ELR (cell line): ENCODE measurements at regions not wholly inside any gene's neighbourhood (a gene's known extent, or its start where the extent isn't known, plus 50 kb on each side); places are given as distances from the start of the nearest gene placed in this dataset.
A peak's percentile ranks its signal among the peaks of the same experiment; 100 is the strongest.
"Not testable (repeated sequence)": the region's sequence is repeated elsewhere in the genome, so short reads cannot be mapped to it uniquely, and the experiment has no call there.

Source experiments
- DNase-seq: peaks from one replicate; pipeline ENCODE4 v3.0.0-alpha.2; 2015; ENCODE audit warnings: low read depth

DNA sequence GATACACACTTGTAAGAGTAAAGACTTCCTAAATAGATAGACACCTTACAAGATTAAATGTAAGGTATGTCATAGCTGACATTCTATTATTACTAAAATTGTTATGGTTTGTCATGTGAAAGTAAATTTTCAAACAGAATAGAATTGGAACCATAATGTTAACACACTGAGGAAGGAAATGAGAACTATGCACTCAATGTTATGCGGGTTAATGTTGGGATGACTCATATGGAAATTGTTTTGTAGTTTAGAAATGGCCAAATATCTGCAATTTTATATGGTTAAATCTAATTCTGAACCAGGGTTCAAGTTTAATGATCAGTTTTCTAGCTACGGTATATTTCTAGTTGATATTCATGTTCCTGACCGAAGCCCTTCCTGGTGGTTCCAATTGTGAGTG, 214.2 kb upstream of the ADO start:
- peak; percentile 35 for DNase-seq

DNA sequence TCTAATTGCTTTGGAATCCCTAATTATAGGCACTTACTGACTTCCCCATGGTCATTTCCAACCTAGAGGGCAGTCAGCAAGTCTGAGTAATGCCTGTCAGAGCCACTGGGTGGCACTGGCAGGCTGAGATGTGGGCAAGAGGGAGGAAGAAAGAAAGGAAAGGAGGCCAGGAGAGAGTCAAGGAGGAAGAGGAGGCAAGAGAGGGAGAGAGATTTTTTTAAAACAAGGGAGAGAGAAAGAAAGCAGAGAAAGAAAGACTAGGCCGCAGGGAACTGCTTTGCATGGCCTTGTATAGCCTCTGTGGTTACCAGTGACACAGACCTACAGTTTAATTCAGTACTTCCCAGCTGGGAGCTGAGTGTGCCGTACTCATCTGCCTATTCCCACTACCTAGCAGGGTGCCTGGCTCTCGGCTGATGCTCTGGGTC, 210.4 kb upstream of the ADO start:
- peak; percentile 65 for DNase-seq

DNA sequence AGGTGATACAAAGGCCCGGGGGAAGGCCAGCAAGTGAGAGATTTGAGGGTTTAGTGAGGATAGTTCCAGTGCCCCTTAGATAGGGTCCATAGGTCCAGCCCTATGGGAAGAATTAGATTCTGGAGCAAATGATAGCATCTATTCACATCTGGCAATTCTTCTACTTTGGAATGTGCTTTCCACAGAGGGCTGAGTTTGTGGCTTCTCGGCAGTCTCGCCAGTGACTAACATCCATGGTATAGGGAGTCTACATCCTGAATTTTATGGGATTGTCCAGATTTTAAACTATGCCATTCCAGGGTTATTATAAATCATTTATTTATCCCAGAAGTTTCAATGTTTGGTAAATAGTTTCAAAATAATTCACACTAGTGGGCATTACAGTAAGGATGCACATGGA, 207.3 kb upstream of the ADO start:
- DNase-seq = peak; percentile 72

DNA sequence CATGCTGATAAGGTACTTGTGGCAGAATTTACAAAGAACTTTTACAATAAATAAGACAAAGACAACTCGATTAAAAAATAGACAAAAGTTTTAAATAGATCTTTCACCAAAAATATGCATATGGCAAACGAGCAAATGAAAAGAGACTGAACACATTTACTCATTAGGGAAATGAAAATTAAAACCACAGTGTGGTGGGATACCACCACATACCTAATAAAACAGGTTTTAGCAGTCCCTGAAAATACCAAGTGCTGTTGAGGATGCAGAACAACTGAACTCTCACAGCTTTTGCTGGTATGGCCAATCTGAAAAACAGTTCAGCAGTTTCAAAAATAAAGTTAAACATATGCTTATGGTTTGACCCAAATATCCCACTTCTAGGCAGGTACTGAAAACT, 205.4 kb upstream of the ADO start:
- no peak for DNase-seq

DNA sequence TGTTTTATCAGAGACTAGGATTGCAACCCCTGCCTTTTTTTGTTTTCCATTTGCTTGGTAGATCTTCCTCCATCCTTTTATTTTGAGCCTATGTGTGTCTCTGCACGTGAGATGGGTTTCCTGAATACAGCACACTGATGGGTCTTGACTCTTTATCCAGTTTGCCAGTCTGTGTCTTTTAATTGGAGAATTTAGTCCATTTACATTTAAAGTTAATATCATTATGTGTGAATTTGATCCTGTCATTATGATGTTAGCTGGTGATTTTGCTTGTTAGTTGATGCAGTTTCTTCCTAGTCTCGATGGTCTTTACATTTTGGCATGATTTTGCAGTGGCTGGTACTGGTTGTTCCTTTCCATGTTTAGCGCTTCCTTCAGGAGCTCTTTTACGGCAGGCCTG, 198.0 kb upstream of the ADO start:
- DNase-seq = not testable (repeated sequence)

DNA sequence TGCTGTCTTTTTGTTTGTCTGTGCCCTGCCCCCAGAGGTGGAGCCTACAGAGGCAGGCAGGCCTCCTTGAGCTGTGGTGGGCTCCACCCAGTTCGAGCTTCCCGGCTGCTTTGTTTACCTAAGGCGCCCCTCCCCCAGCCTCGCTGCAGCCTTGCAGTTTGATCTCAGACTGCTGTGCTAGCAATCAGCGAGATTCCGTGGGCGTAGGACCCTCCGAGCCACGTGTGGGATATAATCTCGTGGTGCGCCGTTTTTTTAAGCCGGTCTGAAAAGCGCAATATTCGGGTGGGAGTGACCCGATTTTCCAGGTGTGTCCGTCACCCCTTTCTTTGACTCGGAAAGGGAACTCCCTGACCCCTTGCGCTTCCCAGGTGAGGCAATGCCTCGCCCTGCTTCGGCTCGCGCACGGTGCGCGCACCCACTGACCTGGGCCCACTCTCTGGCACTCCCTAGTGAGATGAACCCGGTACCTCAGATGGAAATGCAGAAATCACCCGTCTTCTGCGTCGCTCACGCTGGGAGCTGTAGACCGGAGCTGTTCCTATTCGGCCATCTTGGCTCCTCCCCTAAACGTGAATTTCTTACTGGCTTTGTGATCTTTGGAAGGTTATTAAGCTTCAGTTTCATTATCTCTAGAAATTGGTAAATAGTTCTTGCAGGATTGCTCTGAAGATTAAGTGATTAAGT, 196.2 kb upstream of the ADO start:
- not testable (repeated sequence) for DNase-seq

DNA sequence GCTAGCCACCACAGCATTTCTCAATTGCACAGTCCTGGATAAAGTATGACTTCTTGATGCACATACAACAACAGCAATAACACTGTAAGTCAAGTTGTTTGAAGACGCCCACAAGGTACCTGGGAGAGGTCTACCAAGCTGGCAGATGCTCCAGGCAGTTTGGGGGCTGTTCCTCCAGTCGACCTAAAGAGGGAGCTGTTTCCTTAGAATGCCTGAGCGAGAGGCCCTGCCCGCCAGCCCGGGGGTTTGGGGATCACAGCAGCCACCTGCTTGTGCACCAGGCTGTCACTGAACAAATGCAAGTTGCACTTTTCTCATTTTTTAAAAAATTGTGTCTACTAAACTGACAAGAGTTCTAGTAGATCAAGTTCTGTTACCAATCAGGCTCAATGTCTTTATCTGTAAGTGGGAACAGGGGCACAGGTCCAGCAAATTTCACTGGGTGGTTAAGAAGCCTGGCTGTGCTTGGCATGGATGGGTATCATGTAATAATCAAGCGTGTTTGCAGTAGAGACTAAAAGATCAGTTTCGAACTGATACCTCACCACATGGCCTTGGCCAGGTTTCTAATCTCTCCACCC, 193.8 kb upstream of the ADO start:
- peak; percentile 62 for DNase-seq

DNA sequence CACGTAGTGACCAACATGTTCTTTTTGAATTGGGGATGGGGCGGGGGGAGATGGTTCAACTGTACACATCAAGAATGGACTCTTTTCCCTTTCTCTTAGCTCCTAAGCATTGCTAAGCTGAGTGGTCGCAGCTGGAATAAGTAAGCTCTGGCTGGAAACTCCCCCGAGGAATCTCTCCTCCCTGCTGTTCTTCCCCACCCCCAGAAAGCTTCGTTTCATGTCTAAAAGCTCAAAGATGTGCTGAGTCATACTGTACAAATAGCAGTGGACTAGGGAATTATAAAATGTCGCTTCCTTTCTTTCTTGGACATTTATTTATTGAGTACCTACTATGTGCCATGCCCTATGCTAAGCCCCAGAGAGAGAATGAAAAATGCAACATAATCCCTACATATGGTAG, 191.1 kb upstream of the ADO start:
- DNase-seq = no peak

DNA sequence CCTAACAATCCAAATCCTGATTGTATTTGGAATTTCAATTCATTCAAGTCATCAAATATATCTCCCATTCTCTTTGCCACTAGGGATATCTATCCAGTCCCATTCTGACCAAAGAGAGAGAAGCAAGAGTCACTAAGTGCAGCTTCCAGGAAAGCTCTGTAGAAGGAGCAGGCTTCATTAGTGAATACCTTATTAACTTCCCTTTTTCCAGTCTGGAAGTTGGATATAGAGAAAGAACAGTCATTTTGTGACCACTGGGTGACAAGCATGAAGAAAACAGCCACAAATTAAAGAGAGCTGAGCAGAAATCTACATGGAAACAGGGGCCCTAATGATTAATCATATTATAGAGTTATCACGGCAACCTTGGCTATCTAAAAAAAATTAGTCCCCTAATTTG, 190.7 kb upstream of the ADO start:
- no peak for DNase-seq

DNA sequence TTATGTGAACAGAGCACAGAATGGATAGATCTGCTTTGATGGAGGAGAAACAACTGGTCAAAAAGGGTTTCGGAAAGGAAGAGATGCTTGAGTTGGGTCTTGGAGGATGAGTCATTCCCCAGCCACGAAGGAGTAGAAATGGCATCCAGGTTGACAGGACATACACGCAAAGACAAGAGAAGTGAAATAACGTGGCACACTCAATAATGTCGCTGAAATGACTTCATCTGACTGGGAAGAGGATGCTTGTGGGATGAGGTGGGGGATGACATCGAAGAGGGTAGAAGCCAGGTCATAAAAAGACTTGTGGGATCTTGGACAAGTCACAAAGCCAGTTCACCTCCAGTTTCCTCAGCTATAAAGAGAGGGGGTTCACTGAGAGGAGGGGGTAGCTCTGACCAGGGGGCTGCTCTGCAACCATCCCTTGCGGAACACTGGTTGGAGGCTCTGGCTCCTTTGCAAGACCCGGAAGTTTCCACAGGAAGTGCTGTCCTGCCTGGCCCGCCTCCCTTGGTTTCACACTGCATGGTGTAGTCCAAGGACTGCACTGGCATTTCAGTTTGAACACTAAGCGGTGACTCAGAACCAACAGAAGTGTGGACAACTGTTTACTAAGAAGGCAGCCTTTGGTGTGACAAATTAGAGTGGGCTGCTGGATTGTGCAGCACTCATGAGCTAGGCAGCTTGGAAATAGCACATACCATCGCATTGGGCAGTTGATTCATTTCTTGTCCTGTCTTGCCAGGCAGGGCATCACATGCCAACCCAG, 189.9 kb upstream of the ADO start:
- peak; percentile 71 for DNase-seq

DNA sequence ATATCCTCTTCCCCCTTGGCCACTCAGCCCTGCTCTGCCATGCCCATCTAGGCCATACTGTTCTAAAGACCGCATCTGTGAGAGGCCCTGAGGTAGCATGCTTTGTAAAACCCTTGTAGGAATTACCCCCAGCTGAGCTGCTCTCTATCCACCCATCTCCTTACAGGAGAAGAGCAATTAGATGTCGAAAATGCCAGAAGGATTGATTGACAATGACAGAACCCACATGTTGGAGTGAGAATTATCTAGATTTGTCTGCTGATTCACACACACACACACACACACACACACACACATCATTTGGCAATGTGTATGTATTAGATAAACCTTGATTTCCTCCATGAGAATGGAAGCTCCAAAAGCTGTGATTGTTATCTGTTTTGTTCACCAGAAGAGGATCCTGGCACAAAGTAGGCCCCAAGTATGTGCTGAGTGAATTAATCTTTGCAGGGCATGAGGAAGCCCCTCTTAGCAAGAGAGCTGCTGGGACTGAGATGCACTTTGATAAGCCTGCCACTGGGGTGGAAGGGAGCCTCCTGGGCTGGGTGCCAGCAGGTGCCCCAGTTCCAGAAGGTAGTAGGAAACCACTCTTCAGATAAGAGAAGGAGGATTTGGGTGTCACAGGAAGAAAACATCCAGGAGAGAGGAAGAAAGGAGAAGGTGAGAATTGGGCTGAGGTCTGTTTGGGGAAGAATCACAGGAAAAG, 187.5 kb upstream of the ADO start:
- DNase-seq = no peak

DNA sequence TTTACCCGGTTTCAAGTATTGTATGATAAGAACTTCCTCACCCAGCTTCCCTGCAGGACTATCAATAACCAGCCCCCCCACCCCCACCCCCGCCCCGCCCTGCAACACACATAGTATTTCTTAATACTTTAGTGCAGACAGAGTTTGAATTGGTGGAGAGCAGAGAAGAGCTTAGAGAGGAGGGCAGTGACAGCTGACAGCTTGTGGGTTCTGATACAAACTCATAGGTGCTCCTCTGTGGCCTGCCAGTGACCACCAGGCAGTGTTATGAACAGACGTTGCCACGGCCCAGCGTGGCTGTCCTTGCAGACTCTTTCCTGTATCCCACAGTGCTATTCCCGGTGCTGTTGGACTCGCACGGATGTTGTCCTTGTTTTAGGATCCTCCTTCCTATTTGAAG, 186.9 kb upstream of the ADO start:
- DNase-seq = no peak

DNA sequence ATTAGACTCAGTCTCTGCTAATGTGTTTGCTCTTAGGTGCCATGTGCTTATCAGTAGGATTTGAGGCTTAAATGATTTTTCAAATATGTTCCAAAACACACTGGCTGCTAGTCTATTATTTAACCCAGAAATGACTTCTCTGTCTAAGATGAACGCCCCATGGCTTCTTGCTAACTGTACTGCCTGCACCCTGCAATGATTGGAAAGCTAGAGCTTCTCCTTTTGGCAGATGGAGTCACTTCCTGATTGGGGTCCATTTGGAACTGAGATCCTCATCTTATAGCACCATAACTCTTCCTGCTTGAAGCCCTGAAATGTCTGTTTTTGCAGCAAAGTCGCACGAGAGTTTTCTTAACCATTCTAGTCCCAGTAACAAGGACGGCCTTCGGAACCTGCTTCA, 186.5 kb upstream of the ADO start:
- no peak for DNase-seq

DNA sequence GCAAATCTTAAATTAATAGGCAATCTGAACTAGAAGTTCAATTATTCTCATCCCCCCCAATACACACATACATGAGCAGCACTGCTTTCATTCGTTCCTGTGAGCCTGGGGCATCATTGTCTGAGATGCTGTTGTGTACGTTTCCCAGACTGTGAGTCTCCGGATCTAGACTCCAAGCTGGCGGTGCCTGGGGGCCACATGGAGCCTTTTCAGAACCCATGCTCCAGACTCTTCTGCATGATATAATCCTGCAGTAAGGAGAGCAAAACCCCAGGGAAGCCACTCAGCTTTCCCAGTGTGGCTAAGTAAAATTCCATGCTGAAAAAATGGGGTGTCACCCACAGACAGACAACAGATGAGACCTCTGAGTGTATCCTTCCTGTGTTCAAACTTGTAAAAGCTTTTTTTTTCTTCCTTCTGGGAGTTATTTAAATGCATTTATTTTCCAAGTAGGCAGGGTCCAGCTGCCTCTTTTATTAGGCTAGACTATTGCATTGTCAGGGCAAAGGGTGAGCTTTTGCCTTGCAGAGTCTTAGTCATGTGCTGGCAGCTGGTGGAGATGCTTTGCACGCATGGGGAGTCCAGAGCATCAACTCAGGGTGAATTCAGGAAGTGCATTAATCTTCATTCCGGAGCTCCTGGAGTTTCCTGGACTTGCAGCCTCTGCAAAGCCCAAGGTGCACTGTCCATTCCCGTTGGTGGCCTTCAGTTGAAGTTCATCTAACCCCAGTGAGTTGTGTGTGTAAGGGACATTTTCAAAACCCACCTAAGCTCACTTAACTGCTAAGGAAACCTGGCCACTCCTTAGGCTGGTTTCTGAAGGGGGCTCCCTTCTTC, 185.7 kb upstream of the ADO start:
- DNase-seq = peak; percentile 81

DNA sequence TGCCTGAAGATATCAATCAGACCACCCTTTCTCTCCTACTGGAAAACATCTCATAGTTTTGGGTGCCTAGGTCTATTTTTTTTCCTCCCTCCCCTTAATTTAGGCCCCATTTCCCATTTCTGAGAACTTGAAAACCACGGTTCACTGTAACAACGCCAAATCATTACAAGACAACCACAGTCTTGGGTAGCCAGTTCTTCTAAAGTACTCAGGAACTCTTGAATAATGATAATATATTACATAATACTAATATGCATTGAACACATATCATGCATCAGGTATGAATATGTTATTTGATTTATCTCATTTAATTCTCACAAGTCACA, 185.1 kb upstream of the ADO start:
- DNase-seq = no peak

DNA sequence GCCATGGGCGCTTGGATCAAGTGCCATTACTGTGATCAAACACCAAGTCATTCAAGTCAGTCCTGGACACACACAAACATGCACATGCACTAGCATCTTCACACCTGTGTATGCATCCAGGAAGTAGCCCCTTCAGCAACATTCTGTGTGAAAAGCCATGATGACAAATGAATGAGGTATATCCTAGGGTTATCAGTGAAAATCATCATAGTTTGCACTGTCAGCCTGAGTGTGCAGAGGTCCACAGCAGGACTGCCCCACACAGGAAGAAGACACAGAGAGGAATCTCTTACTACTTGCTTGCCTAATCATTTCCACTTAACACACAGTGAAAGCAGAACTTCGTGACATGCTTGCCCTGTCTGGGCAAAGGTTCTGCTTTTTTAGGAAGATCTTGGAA, 184.0 kb upstream of the ADO start:
- no peak for DNase-seq

DNA sequence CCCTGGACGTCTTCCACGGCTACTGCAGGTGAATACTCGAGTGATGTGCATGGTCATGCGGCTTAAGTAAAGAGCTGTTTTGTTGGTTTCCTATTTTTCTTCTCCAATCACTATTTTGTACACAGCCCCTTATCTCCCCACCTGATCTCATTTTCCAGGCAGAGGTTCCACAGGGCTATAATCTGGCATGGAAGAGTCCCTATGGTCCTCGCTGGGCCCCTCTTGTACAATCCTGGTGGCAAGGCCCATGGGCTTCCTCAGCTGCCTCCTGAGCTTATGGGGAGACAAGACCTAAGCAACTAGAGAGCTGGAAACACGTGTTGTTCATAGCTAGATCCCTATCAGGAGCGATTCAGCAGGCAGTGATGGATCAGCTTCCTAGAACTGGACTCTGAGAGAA, 181.3 kb upstream of the ADO start:
- DNase-seq = no peak

DNA sequence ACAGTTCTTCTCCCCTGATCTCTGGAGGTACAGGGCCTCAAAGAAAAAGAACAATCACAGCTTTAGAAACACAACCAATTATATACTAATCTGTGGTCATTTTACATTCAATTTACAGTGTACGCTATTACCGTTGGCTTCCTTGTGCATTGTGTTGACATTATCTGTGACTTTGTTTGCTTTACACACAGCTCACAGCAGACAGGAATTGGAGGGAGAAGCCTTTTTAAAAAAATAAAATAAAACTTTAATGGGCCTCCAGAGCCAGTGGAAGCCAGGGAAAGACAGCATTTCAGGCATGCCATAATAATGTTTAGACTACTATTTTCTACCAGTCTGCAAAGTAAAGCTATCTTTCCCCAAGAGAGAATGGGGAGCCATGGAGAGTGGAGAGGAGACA, 179.0 kb upstream of the ADO start:
- no peak for DNase-seq

DNA sequence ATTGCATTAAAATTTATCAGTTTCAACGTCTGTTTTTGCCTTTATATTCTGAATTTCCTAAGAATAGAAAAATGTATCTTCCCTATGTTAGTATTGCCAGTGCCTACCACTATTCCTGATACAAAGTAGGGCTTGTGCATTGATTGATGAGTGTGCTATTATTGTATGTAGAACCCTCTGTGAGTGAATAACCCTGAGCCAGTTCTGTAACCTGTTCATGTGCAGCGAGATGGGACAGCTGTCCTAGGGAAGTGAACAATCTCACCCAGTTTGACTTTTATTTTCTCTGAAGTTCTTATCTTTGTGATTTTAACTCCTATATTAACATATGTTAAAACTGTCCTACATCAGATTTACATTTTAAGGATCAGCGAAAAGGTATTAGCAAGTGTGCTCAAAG, 178.4 kb upstream of the ADO start:
- no peak for DNase-seq

DNA sequence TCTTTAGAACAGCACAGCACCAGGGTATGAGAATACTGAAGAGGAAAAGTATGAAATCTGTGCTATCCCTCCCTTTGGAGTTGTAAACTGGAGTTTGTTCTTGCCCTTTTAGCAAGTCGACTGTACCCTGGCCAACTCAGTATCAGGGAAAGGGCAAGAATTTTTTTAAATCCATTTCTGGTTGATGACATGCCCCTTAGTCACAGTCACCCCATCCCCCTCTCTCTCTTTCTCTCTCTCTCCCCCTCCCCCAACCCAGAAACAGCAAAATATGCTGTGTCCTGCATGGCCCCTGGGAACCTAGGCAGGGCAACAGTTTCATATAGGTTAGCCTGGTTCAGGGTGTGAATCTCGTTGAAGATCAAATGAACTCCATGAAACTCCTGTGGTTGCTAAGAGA, 177.7 kb upstream of the ADO start:
- DNase-seq = peak; percentile 50

DNA sequence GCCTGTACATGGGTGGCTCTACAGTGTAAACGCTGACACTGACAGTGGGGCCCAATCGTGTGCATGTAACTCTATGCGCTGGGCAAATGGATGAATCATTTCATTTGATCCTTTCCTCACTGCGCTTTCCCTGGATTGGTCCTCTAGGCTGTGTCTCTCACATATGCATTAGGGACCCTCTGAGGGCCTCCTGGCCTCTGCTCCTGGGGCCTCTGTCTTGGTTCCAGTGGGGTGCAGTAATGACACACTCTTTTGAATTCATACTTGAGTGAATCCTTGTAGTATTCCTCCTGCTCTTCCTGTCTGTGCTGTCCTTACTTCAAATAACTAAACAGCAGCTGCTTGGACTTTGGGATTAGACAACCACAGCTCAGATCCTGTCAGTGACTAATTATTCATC, 176.5 kb upstream of the ADO start:
- DNase-seq = no peak

DNA sequence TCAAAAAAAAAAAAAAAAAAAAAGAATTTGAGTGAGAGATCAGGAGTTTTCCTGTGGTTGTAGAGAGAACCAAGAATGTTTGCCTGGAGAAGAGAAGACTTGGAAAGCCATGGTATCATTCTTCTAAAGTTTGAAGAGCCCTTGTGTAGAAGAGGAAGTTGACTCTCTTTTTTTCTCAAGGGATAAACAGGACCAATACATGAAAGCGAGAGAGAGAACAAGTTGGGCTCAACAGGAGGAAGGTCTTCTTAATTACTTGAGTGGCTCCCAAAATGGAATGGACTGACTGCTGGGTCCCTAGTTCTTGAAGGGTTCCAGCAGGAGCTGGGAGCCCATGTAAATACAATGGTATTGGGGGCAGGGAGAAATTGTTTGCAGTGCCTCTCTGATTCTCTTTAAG, 173.3 kb upstream of the ADO start:
- no peak for DNase-seq
